GM23338 (cell line): ENCODE measurements at regions not wholly inside any gene's neighbourhood (a gene's known extent, or its start where the extent isn't known, plus 50 kb on each side); places are given as distances from the start of the nearest gene placed in this dataset.

Experiments used
- ATAC-seq: fragments of 200-7000 bp; cut with Tn5 transposase; 3 replicates; pipeline ENCODE4 v1.9.1; 2020
- DNase-seq: peaks from one replicate; pipeline ENCODE4 v3.0.0-alpha.2; 2015; ENCODE audit warnings: low spot score
- H2AFZ ChIP-seq: fragments of 200-600 bp; sonication (generic); 2 replicates; pipeline ENCODE4 v1.8.0; 2016; ENCODE audit warnings: antibody characterized with exemption, mild to moderate bottlenecking, moderate library complexity
- H3F3A ChIP-seq: fragments of 200-600 bp; sonication (generic); replicated peaks from 2 replicates; pipeline ENCODE4 v1.8.0; 2017; ENCODE audit warnings: antibody characterized with exemption, mixed run types, low read depth
- H3K27ac ChIP-seq: fragments of 200-600 bp; sonication (generic); 2 replicates; pipeline ENCODE4 v1.6.1; 2016; ENCODE audit warnings: low read depth
- H3K27me3 ChIP-seq: fragments of 200-600 bp; sonication (generic); 2 replicates; pipeline ENCODE4 v1.8.0; 2016; ENCODE audit warnings: mild to moderate bottlenecking, mixed run types, moderate library complexity; ENCODE audit not compliant: insufficient read depth
- H3K36me3 ChIP-seq: fragments of 200-600 bp; sonication (generic); 2 replicates; pipeline ENCODE4 v1.8.0; 2016; ENCODE audit warnings: mild to moderate bottlenecking; ENCODE audit not compliant: insufficient read depth
- H3K4me1 ChIP-seq: fragments of 200-600 bp; sonication (generic); 2 replicates; pipeline ENCODE4 v1.8.0; 2016; ENCODE audit warnings: mild to moderate bottlenecking, moderate library complexity; ENCODE audit not compliant: insufficient read depth
- H3K4me2 ChIP-seq: fragments of 200-600 bp; sonication (generic); 2 replicates; pipeline ENCODE4 v1.7.1; 2017; ENCODE audit warnings: mixed run types
- H3K4me3 ChIP-seq: fragments of 200-600 bp; sonication (generic); 2 replicates; pipeline ENCODE4 v1.6.1; 2016; ENCODE audit warnings: mixed run types
- H3K79me2 ChIP-seq: fragments of 200-600 bp; sonication (generic); replicated peaks from 2 replicates; pipeline ENCODE4 v1.8.0; 2017; ENCODE audit warnings: mild to moderate bottlenecking; ENCODE audit not compliant: insufficient read depth
- H3K9me2 ChIP-seq: fragments of 200-600 bp; sonication (generic); 2 replicates; pipeline ENCODE4 v1.8.0; 2017; ENCODE audit not compliant: insufficient read depth
- H4K20me1 ChIP-seq: fragments of 200-600 bp; sonication (generic); replicated peaks from 2 replicates; pipeline ENCODE4 v1.8.0; 2017; ENCODE audit warnings: mild to moderate bottlenecking; ENCODE audit not compliant: insufficient read depth
- H3K27ac Mint-ChIP-seq: 2 replicates; pipeline ENCODE4 v1.8.0; 2020; ENCODE audit warnings: inconsistent platforms, mild to moderate bottlenecking, moderate library complexity, mixed read lengths
- H3K27me3 Mint-ChIP-seq: 3 replicates; pipeline ENCODE4 v1.8.0; 2022; ENCODE audit warnings: low read depth, mild to moderate bottlenecking, moderate library complexity, mixed read lengths, inconsistent platforms; ENCODE audit not compliant: insufficient read depth, poor library complexity
- H3K36me3 Mint-ChIP-seq: 3 replicates; pipeline ENCODE4 v1.8.0; 2021; ENCODE audit warnings: low read depth, mild to moderate bottlenecking, inconsistent platforms, moderate library complexity, mixed read lengths
- H3K4me1 Mint-ChIP-seq: 3 replicates; pipeline ENCODE4 v1.8.0; 2020; ENCODE audit warnings: mild to moderate bottlenecking, inconsistent platforms, mixed read lengths
- H3K4me3 Mint-ChIP-seq: 3 replicates; pipeline ENCODE4 v1.8.0; 2021; ENCODE audit warnings: moderate library complexity, mild to moderate bottlenecking, inconsistent platforms, mixed read lengths
- H3K9me3 Mint-ChIP-seq: 3 replicates; pipeline ENCODE4 v1.8.0; 2020; ENCODE audit warnings: moderate library complexity, mild to moderate bottlenecking, inconsistent platforms, mixed read lengths
- CREB1 ChIP-seq: fragments of 250-450 bp; sonication (Bioruptor Pico); IDR thresholded peaks from 2 replicates; pipeline ENCODE4 v1.5.0; 2020; ENCODE audit warnings: low read depth, mild to moderate bottlenecking, moderate library complexity
- EZH2 ChIP-seq: fragments of 200-600 bp; sonication (generic); IDR thresholded peaks from one replicate; pipeline ENCODE4 v1.8.0; 2017; ENCODE audit warnings: antibody characterized with exemption, mild to moderate bottlenecking, low read depth; ENCODE audit not compliant: unreplicated experiment
- EZH2phosphoT487 ChIP-seq: fragments of 200-600 bp; sonication (generic); IDR thresholded peaks from one replicate; pipeline ENCODE4 v1.8.1; 2018; ENCODE audit warnings: antibody characterized with exemption; ENCODE audit not compliant: unreplicated experiment
- JUNB ChIP-seq: IDR thresholded peaks from one replicate; pipeline ENCODE4 v1.6.1; 2016; ENCODE audit warnings: antibody characterized with exemption; ENCODE audit not compliant: unreplicated experiment
- NANOG ChIP-seq: IDR thresholded peaks from 2 replicates; pipeline ENCODE4 v1.6.1; 2016; ENCODE audit warnings: antibody characterized with exemption, borderline replicate concordance
- POLR2AphosphoS5 ChIP-seq: IDR thresholded peaks from 2 replicates; pipeline ENCODE4 v1.6.1; 2016; ENCODE audit warnings: antibody characterized with exemption, low read depth
- STAT1 ChIP-seq: IDR thresholded peaks from one replicate; pipeline ENCODE4 v1.6.1; 2016; ENCODE audit warnings: antibody characterized with exemption; ENCODE audit not compliant: unreplicated experiment
- ZNF114 ChIP-seq: fragments of 250-450 bp; sonication (Bioruptor Pico); IDR thresholded peaks from 2 replicates; pipeline ENCODE4 v1.5.0; 2020; ENCODE audit warnings: mild to moderate bottlenecking, moderate library complexity
- ZNF331 ChIP-seq: fragments of 250-450 bp; sonication (Bioruptor Pico); IDR thresholded peaks from 2 replicates; pipeline ENCODE4 v1.5.0; 2020; ENCODE audit warnings: low read depth, mild to moderate bottlenecking, moderate library complexity
- TF ChIP-seq, protein P1 (sequence below): IDR thresholded peaks from one replicate; pipeline ENCODE4 v1.6.1; 2018; ENCODE audit warnings: antibody characterized with exemption; ENCODE audit not compliant: unreplicated experiment
- TF ChIP-seq, protein P2 (sequence below): fragments of 250-450 bp; sonication (Bioruptor Pico); IDR thresholded peaks from 2 replicates; pipeline ENCODE4 v1.5.0; 2020; ENCODE audit warnings: mild to moderate bottlenecking, moderate library complexity
- TF ChIP-seq, protein P3 (sequence below): IDR thresholded peaks from 2 replicates; pipeline ENCODE4 v1.6.1; 2016; ENCODE audit warnings: antibody characterized with exemption
- TF ChIP-seq, protein P4 (sequence below), 2 experiments: fragments of 200-600 bp in 1 of 2; sonication (generic) in 1 of 2; conservative IDR thresholded peaks; 2 replicates each; pipeline versions ENCODE4 v1.5.1 to v1.6.1; 2016 to 2017; ENCODE audit warnings: antibody characterized with exemption in 2 of 2, low read depth in 2 of 2, mild to moderate bottlenecking in 2 of 2, moderate library complexity in 1 of 2

DNA sequence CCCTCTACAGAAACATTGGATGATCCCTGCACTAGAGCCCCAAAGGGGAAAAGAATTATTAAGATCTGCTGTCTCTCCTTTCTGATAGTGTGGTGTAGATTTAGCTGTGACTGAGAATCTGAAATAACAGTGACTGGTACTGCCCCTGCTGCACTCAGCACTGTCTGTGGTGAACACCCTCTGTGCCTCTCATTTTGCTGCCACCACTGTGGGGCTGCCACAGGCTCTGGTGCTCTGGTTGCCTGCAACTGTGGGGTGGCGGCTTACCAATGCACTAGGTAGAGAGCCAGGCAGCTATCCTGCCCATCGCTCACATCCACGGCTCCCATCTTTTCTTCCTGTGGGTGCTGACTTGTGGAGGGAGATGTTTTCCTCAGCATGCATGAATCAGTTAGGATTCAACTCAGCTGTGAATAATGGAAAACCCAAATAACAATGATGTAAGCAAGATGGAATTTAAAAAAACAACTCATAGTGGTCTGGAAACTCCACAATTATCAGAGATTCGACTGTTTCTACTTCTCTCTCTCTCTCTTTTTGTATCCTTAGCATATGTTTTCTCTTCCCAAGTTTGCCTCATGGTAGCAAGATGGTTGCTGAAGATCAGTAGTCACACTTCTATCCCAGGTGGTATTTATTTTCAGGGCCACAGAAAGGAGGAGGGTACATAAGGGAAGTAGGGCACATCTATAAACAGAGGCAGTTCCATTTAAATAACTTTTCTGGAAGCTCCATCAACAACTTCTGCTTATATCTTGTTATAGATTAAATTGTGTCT, 99.8 kb upstream of the DAP start (continued):
- TF ChIP-seq, protein P1, sequence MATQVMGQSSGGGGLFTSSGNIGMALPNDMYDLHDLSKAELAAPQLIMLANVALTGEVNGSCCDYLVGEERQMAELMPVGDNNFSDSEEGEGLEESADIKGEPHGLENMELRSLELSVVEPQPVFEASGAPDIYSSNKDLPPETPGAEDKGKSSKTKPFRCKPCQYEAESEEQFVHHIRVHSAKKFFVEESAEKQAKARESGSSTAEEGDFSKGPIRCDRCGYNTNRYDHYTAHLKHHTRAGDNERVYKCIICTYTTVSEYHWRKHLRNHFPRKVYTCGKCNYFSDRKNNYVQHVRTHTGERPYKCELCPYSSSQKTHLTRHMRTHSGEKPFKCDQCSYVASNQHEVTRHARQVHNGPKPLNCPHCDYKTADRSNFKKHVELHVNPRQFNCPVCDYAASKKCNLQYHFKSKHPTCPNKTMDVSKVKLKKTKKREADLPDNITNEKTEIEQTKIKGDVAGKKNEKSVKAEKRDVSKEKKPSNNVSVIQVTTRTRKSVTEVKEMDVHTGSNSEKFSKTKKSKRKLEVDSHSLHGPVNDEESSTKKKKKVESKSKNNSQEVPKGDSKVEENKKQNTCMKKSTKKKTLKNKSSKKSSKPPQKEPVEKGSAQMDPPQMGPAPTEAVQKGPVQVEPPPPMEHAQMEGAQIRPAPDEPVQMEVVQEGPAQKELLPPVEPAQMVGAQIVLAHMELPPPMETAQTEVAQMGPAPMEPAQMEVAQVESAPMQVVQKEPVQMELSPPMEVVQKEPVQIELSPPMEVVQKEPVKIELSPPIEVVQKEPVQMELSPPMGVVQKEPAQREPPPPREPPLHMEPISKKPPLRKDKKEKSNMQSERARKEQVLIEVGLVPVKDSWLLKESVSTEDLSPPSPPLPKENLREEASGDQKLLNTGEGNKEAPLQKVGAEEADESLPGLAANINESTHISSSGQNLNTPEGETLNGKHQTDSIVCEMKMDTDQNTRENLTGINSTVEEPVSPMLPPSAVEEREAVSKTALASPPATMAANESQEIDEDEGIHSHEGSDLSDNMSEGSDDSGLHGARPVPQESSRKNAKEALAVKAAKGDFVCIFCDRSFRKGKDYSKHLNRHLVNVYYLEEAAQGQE, result no peak
- TF ChIP-seq CREB1 (CRISPR knock-in tag), result no peak
- TF ChIP-seq EZH2phosphoT487, result no peak

DNA sequence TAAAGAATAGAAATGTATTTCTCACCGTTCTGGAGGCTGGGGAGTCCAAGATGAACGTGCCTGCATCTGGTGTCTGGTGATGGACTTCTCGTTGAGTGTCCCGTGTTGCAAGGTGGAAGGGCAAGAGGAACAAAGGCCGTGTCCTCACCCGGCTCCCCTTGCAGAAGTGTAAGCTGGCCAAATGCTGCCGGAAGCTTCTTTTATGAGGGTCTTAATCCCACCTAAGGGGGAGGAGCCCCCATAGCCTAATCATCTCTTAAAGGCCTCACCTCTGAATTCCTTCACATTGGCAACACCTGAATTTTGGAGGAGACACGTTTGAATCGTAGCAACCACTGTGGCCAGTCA, 99.1 kb upstream of the DAP start:
- Histone ChIP-seq H3K4me1 (peaks cover 11% of the 10 kb centered on the region; the same call in 1 of the 2 replicates), H3K79me2 (no peaks in the 10 kb centered on the region), H3K27ac (no peak overlapping the region), H3K9me2 (no peaks in the 10 kb centered on the region), H3F3A (no peaks in the 10 kb centered on the region), H3K36me3 (no peaks in the 10 kb centered on the region), H4K20me1 (no peaks in the 10 kb centered on the region), H2AFZ (no peak overlapping the region), H3K4me2 (no peak overlapping the region), H3K4me3 (no peak overlapping the region), H3K27me3 (no peaks in the 10 kb centered on the region)
- H3K27ac Mint-ChIP-seq, result no peak overlapping the region
- no peaks in the 10 kb centered on the region for H3K36me3 Mint-ChIP-seq
- no peak for ATAC-seq
- DNase-seq, result no peak
- no peaks in the 10 kb centered on the region for H3K9me3 Mint-ChIP-seq
- H3K27me3 Mint-ChIP-seq, result peaks cover 16% of the 10 kb centered on the region
- peaks cover 24% of the 10 kb centered on the region for H3K4me1 Mint-ChIP-seq
- no peak overlapping the region for H3K4me3 Mint-ChIP-seq
- TF ChIP-seq STAT1 (no peak), CREB1 (CRISPR knock-in tag) (no peak), ZNF331 (CRISPR knock-in tag) (no peak), EZH2phosphoT487 (no peak), ZNF114 (CRISPR knock-in tag) (no peak), EZH2 (no peak), JUNB (no peak), POLR2AphosphoS5 (no peak), NANOG (no peak)
- TF ChIP-seq, protein P2, sequence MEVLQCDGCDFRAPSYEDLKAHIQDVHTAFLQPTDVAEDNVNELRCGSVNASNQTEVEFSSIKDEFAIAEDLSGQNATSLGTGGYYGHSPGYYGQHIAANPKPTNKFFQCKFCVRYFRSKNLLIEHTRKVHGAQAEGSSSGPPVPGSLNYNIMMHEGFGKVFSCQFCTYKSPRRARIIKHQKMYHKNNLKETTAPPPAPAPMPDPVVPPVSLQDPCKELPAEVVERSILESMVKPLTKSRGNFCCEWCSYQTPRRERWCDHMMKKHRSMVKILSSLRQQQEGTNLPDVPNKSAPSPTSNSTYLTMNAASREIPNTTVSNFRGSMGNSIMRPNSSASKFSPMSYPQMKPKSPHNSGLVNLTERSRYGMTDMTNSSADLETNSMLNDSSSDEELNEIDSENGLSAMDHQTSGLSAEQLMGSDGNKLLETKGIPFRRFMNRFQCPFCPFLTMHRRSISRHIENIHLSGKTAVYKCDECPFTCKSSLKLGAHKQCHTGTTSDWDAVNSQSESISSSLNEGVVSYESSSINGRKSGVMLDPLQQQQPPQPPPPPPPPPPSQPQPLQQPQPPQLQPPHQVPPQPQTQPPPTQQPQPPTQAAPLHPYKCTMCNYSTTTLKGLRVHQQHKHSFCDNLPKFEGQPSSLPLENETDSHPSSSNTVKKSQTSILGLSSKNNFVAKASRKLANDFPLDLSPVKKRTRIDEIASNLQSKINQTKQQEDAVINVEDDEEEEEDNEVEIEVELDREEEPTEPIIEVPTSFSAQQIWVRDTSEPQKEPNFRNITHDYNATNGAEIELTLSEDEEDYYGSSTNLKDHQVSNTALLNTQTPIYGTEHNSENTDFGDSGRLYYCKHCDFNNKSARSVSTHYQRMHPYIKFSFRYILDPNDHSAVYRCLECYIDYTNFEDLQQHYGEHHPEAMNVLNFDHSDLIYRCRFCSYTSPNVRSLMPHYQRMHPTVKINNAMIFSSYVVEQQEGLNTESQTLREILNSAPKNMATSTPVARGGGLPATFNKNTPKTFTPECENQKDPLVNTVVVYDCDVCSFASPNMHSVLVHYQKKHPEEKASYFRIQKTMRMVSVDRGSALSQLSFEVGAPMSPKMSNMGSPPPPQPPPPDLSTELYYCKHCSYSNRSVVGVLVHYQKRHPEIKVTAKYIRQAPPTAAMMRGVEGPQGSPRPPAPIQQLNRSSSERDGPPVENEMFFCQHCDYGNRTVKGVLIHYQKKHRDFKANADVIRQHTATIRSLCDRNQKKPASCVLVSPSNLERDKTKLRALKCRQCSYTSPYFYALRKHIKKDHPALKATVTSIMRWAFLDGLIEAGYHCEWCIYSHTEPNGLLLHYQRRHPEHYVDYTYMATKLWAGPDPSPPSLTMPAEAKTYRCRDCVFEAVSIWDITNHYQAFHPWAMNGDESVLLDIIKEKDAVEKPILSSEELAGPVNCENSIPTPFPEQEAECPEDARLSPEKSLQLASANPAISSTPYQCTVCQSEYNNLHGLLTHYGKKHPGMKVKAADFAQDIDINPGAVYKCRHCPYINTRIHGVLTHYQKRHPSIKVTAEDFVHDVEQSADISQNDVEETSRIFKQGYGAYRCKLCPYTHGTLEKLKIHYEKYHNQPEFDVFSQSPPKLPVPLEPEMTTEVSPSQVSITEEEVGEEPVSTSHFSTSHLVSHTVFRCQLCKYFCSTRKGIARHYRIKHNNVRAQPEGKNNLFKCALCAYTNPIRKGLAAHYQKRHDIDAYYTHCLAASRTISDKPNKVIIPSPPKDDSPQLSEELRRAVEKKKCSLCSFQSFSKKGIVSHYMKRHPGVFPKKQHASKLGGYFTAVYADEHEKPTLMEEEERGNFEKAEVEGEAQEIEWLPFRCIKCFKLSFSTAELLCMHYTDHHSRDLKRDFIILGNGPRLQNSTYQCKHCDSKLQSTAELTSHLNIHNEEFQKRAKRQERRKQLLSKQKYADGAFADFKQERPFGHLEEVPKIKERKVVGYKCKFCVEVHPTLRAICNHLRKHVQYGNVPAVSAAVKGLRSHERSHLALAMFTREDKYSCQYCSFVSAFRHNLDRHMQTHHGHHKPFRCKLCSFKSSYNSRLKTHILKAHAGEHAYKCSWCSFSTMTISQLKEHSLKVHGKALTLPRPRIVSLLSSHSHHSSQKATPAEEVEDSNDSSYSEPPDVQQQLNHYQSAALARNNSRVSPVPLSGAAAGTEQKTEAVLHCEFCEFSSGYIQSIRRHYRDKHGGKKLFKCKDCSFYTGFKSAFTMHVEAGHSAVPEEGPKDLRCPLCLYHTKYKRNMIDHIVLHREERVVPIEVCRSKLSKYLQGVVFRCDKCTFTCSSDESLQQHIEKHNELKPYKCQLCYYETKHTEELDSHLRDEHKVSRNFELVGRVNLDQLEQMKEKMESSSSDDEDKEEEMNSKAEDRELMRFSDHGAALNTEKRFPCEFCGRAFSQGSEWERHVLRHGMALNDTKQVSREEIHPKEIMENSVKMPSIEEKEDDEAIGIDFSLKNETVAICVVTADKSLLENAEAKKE, result no peak
- TF ChIP-seq, protein P3, sequence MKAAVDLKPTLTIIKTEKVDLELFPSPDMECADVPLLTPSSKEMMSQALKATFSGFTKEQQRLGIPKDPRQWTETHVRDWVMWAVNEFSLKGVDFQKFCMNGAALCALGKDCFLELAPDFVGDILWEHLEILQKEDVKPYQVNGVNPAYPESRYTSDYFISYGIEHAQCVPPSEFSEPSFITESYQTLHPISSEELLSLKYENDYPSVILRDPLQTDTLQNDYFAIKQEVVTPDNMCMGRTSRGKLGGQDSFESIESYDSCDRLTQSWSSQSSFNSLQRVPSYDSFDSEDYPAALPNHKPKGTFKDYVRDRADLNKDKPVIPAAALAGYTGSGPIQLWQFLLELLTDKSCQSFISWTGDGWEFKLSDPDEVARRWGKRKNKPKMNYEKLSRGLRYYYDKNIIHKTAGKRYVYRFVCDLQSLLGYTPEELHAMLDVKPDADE, result no peak
- TF ChIP-seq, protein P4, sequence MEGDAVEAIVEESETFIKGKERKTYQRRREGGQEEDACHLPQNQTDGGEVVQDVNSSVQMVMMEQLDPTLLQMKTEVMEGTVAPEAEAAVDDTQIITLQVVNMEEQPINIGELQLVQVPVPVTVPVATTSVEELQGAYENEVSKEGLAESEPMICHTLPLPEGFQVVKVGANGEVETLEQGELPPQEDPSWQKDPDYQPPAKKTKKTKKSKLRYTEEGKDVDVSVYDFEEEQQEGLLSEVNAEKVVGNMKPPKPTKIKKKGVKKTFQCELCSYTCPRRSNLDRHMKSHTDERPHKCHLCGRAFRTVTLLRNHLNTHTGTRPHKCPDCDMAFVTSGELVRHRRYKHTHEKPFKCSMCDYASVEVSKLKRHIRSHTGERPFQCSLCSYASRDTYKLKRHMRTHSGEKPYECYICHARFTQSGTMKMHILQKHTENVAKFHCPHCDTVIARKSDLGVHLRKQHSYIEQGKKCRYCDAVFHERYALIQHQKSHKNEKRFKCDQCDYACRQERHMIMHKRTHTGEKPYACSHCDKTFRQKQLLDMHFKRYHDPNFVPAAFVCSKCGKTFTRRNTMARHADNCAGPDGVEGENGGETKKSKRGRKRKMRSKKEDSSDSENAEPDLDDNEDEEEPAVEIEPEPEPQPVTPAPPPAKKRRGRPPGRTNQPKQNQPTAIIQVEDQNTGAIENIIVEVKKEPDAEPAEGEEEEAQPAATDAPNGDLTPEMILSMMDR (conservative IDR thresholded peaks at IDR 0.05; ENCODE audit: low read depth in 2 of 2), result no peak
